Smooth muscle cell of the brain vasculature (primary cell): ENCODE measurements at regions not wholly inside any gene's neighbourhood (a gene's known extent, or its start where the extent isn't known, plus 50 kb on each side); places are given as distances from the start of the nearest gene placed in this dataset.
"Not testable (repeated sequence)": the region's sequence is repeated elsewhere in the genome, so short reads cannot be mapped to it uniquely, and the experiment has no call there.

ENCODE experiments used
- DNase-seq: peaks from one replicate; pipeline ENCODE4 v3.0.0-alpha.2; 2012; ENCODE audit warnings: low read depth, low spot score

DNA sequence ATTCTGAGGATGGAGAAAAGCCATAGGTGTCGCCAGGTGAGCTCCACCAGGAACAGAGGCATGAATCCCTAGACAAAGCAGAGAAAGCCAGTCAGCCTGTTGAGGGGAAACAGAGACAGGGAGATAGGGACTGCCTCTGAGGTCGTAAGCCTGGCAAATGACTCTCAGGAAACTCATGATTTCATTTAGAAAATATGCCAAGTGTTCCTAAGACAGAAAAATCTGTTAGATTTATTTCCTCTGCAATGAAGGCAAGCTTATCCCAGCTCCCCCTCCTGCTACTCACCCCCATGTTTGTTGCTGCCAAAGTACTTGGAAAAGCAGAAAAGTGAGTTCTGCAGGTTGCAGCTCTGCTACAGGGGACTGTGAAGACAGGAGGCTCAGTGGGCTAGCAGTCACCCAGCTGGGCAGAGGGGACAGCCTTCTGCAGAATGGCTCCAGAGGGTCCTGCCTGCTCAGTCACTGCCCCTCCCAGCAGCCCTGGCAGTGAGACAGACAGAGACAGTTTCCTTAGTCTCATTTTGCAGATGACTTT, 184.3 kb downstream of the ADRA2A start:
- DNase-seq = no peak

- no peak for DNase-seq
Observed at GRCh38 chr10:111265341-111265740, 188.5 kb downstream of the ADRA2A start.

GRCh38 chr10:111266165-111266564, 189.3 kb downstream of the ADRA2A start:
- no peak for DNase-seq

DNA sequence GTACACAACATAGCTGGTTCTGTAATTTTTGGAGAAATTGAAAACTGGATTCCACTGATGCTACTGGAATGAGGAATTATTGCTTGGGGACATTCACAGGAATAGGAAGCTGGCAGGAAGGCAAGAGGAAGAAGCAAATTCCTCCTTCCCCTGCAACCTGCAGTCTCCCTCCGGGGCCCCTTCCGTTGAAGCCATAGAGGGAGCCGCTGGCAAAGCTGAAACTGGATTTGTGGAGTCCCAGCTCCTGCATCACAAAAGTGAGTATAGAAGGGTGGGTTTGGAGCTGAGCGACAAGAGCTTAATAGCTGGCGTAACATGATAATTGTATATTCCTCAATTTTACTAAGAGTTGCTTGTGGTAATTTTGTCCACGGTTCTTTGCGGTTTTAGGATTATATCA, 190.8 kb downstream of the ADRA2A start:
- DNase-seq = no peak

DNA sequence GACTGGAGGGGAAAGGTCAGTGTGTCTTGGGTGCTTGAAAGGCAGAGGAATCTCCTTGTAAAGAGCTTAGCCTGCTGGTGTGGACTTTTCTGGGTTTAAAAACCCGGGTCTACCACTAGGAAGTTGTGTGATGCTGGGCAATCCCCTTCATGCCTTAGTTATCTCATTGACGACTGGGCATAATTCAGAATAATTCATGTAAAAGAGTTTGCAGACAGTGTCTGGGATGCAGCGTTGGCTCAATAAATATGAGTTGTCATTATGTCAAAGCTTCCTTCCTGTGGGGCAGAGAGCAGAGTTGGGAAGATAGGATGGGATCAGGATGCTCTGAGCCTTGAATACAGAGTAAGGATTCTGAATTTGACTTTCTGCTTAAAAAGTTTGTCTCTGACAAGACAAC, 196.4 kb downstream of the ADRA2A start:
- no peak for DNase-seq

DNA sequence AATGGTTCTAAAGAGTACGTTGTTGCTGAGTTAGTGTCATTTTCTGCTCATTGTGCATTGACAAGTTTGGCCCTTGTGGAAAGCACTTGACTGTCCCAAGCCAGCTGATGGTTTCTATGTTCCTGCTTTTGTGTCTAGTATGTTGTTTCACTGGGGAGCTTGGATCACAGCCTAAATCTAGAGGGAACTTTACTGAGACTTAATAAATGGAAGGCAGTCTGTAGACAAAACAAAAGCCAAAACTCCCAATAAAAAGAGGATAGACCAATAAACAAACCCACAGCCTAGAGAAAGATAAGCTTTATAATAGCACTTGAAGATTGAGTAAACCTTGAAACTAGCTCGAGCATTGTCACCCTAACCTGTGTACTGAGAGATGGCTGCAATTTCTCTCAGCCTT, 196.8 kb downstream of the ADRA2A start:
- DNase-seq = no peak

- DNase-seq = no peak
Observed at GRCh38 chr10:111275091-111275490, 198.3 kb downstream of the ADRA2A start.

DNA sequence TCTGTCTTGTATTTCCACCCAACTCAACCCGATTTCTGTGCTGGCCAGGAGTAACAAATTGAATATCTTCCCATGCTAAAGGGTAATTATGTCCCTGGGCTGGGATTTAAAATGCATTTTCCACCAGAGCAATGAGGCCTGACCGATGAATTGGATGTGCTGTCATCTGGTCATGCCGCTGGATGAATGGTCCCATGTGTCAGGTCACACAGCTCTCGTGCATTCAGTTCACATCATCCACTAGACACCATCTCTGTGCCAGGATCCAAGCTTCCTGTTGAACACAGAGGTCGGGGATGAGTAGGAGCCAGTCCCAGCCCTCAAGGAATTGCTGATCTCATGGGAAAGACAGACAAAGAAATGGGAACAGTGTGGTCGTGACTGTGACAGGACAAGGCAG, 200.8 kb downstream of the ADRA2A start:
- no peak for DNase-seq

GRCh38 chr10:111278266-111278665, 201.4 kb downstream of the ADRA2A start:
- DNase-seq = no peak

DNA sequence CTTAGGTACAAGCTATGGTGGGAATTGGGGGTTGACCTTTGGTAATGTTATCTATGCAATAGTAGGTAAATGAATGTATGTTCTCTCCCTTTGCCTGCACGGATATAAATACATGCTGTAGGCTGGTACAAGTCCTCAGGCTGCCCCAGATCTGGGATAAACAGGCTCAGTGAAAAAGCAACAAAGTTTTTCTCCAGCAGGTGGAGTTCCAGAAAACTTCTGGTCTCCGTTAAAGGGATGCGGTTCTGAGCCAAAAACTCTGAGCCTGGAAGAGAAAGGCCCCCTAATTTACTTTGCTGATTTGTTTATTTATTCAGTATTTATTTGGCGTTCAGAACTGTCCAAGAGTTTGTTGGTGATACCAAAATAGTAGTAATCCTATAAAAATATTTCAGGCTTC, 204.7 kb downstream of the ADRA2A start:
- no peak for DNase-seq

DNA sequence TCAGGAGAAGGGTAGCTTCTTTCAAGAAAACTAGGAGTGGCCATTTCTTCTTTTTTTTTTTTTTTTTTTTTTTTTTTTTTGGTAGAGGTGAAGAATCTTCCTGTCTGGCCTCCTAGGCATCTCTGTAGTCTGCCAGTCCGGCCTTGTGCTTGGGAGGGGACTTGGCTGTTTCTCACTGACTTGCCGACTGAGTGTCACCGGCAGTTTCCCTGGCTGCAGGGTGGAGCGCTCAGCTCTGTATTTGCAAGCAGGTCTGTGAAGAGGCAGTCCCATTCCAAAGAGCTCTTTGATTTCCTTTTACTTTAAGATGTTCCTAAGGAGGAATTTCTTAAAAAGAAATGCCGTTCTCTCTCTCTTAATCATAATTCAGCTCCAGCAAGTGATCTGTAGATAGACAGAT, 212.6 kb downstream of the ADRA2A start:
- no peak for DNase-seq

DNA sequence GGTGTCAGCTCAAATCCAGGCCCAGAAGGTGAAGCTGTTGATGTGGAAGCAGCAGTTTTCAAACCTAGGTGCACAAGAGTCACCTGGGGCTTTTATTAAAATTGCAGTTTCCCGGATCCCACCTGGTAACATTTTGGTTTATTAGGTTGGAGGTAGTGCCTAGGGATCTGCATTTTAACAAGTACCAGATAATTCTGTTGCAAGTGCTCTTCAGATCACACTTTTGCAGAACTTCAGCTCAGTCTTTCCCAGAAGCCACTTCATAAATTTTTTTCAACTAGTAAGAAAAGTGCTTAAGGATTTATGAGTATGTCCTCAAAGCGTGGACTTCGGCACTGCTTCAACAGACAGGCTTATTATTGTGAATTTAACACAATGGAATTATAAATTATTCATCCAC, 213.8 kb downstream of the ADRA2A start:
- no peak for DNase-seq

DNA sequence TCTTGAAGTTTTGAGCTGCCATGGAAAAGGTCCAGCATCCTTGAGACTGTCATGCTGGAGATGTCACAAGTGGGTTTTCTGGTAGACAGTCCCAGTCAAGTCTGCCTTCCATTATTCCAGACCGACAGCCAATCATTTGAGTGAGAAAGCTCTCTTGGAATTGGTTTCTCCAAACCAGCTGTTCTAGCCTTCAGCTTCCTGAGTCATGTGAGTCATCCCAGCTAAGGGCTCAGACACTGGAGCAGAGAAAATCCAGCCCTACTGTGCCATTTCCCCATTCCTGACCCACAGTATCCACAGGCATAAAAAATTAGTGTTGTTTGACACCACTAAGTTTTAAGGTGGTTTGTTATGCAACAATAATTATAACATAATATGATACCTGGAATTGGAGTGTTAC, 219.0 kb downstream of the ADRA2A start:
- no peak for DNase-seq

- DNase-seq = no peak
Observed at GRCh38 chr10:111297351-111297848, 220.6 kb downstream of the ADRA2A start.

DNA sequence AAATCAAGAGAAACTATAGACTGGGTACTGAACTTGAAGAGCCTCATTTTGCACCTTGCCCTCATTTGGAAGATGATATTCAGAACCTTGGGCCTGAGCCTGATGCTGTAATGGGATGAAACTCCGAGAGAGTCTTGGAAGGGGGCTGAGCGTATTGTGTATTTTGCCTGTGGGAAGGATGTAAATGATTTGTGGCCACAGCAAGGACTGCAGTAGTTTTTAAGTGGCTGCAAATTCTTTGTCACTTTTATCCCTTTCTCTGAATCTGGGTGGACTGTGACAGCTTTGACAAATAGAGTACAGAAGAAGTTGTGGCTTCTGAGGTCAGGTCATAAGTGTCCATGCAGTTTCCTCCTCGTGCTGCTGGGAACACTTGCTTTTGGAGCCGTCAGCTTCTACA, 221.2 kb downstream of the ADRA2A start:
- DNase-seq = no peak

GRCh38 chr10:111299037-111299436, 222.2 kb downstream of the ADRA2A start:
- DNase-seq = no peak

GRCh38 chr10:111303887-111304286, 227.1 kb downstream of the ADRA2A start:
- DNase-seq = no peak

- DNase-seq = no peak
Observed at GRCh38 chr10:111316722-111317212, 239.9 kb downstream of the ADRA2A start.

GRCh38 chr10:111319866-111320265, 243.0 kb downstream of the ADRA2A start:
- no peak for DNase-seq

DNA sequence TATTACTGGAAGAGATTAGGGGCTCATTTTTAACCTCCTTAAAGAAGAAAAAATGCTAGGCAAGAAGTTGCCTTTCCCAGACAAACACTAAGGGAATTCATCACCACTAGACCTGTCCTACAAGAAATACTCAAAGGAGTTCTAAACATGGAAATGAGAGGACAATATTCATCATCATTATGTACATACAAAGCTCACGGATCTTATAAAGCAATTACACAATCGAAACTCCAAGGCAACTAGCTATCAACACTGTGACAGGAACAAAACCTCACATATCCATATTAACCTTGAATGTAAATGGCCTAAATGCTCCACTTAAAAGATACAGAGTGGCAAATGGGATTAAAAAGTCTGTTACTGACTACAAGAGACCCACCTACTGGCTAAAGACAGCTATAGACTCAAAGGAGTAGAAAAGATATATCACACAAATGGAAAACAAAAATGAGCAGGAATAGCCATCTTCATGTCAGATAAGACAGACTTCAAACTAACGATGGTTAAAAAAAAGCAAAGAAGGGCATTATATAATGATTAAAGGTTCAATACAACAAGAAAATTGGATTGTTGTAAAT, 246.6 kb downstream of the ADRA2A start:
- no peak for DNase-seq

GRCh38 chr10:111332174-111332573, 255.3 kb downstream of the ADRA2A start:
- DNase-seq = not testable (repeated sequence)

GRCh38 chr10:111335826-111336225, 259.0 kb downstream of the ADRA2A start:
- no peak for DNase-seq

- no peak for DNase-seq
Observed at GRCh38 chr10:111338035-111338434, 261.2 kb downstream of the ADRA2A start.

- no peak for DNase-seq
Observed at GRCh38 chr10:111338805-111339204, 262.0 kb downstream of the ADRA2A start.
